GM18507 (cell line): ENCODE measurements at regions not wholly inside any gene's neighbourhood (a gene's known extent, or its start where the extent isn't known, plus 50 kb on each side); places are given as distances from the start of the nearest gene placed in this dataset.

Experiments used
- DNase-seq: peaks from one replicate; pipeline ENCODE4 v3.0.0; 2011; ENCODE audit warnings: low read depth; ENCODE audit not compliant: insufficient read length; ENCODE audit errors: extremely low spot score
- FAIRE-seq: peaks from 2 replicates; lab custom pipeline; 2011; peaks lifted over from hg19 to GRCh38; lab: Jason Lieb, UNC

- FAIRE-seq: no peak
- no peak for DNase-seq
Measured at GRCh38 chr18:57202881-57203280, 56.0 kb downstream of the BOD1L2 start.

- no peak for DNase-seq
- FAIRE-seq: no peak
Measured at GRCh38 chr18:57205641-57206040, 58.8 kb downstream of the BOD1L2 start.

- FAIRE-seq (no peak), DNase-seq (no peak)
Measured at GRCh38 chr18:57207124-57207916, 60.4 kb downstream of the BOD1L2 start.

GRCh38 chr18:57208047-57208446, 61.2 kb downstream of the BOD1L2 start:
- FAIRE-seq (no peak), DNase-seq (no peak)

GRCh38 chr18:57209713-57210106, 62.8 kb downstream of the BOD1L2 start:
- DNase-seq (no peak), FAIRE-seq (peak; percentile 44)

GRCh38 chr18:57210107-57210715, 63.3 kb downstream of the BOD1L2 start:
- no peak for FAIRE-seq
- DNase-seq: no peak

GRCh38 chr18:57210716-57211411, 64.0 kb downstream of the BOD1L2 start:
- no peak for FAIRE-seq
- DNase-seq: no peak

GRCh38 chr18:57211412-57211750, 64.5 kb downstream of the BOD1L2 start:
- no peak for DNase-seq
- no peak for FAIRE-seq

- no peak for FAIRE-seq
- DNase-seq: no peak
Measured at GRCh38 chr18:57211776-57212175, 64.9 kb downstream of the BOD1L2 start.

GRCh38 chr18:57212678-57213077, 65.8 kb downstream of the BOD1L2 start:
- DNase-seq (no peak), FAIRE-seq (no peak)

GRCh38 chr18:57214976-57215375, 68.1 kb downstream of the BOD1L2 start:
- DNase-seq (no peak), FAIRE-seq (no peak)

- no peak for DNase-seq
- FAIRE-seq: no peak
Measured at GRCh38 chr18:57218281-57218680, 71.4 kb downstream of the BOD1L2 start.

GRCh38 chr18:57219964-57220363, 73.1 kb downstream of the BOD1L2 start:
- FAIRE-seq: no peak
- DNase-seq: no peak

- no peak for FAIRE-seq
- no peak for DNase-seq
Measured at GRCh38 chr18:57220480-57220879, 73.6 kb downstream of the BOD1L2 start.

- DNase-seq: no peak
- FAIRE-seq: no peak
Measured at GRCh38 chr18:57220930-57221483, 74.1 kb downstream of the BOD1L2 start.

GRCh38 chr18:57223144-57223870, 76.4 kb downstream of the BOD1L2 start:
- no peak for FAIRE-seq
- DNase-seq: no peak

- DNase-seq: no peak
- FAIRE-seq: no peak
Measured at GRCh38 chr18:57230861-57231585, 84.1 kb downstream of the BOD1L2 start.

GRCh38 chr18:57231864-57232263, 85.0 kb downstream of the BOD1L2 start:
- DNase-seq: no peak
- no peak for FAIRE-seq

- no peak for DNase-seq
- FAIRE-seq: no peak
Measured at GRCh38 chr18:57234346-57234745, 87.5 kb downstream of the BOD1L2 start.
